ENCODE measurements at regions not wholly inside any gene's neighbourhood (a gene's known extent, or its start where the extent isn't known, plus 50 kb on each side); places are given as distances from the start of the nearest gene placed in this dataset.

GRCh38 chr5:96066386-96066719 lies 104.7 kb upstream of the ELL2 start:
- ChIA-PET CTCF (interaction anchor here (1.4 kb wide), 1 partner anchor 271 kb away, joined by 4 read pairs; no protein-coding TSS in a partner anchor), POLR2A (no interaction called here)
- no peak for TF ChIP-seq CTCF (IDR thresholded peaks at IDR 0.05; ENCODE audit: low read depth, low read length)
- no peak overlapping the region for H3K4me3 ChIP-seq (ENCODE audit: low read depth, low read length)
- H3K9me3 ChIP-seq (ENCODE audit: control insufficient read depth, insufficient read depth, low read length) = no peaks in the 10 kb centered on the region
- no peaks in the 10 kb centered on the region for H3K27me3 ChIP-seq (ENCODE audit: control insufficient read depth, insufficient read depth, low read length)
- no peak for DNase-seq (ENCODE audit: low read depth, low spot score)
- H3K27ac ChIP-seq (ENCODE audit: low read depth, low read length) = no peak overlapping the region

GRCh38 chr5:96065685-96066385 lies 104.2 kb upstream of the ELL2 start:
- Histone ChIP-seq H3K4me3 (ENCODE audit: low read depth, low read length) (no peak overlapping the region), H3K27ac (ENCODE audit: low read depth, low read length) (no peak overlapping the region), H3K27me3 (ENCODE audit: control insufficient read depth, insufficient read depth, low read length) (no peaks in the 10 kb centered on the region), H3K9me3 (ENCODE audit: control insufficient read depth, insufficient read depth, low read length) (no peaks in the 10 kb centered on the region)
- no peak for DNase-seq (ENCODE audit: low read depth, low spot score)
- no peak for TF ChIP-seq CTCF (IDR thresholded peaks at IDR 0.05; ENCODE audit: low read depth, low read length)
- ChIA-PET CTCF (interaction anchor here (1.4 kb wide), 1 partner anchor 271 kb away, joined by 4 read pairs; no protein-coding TSS in a partner anchor), POLR2A (no interaction called here)

GRCh38 chr5:96064877-96065276 lies 103.2 kb upstream of the ELL2 start:
- ChIA-PET CTCF (no interaction called here), POLR2A (no interaction called here)
- Histone ChIP-seq H3K27me3 (ENCODE audit: control insufficient read depth, insufficient read depth, low read length) (no peaks in the 10 kb centered on the region), H3K4me3 (ENCODE audit: low read depth, low read length) (no peak overlapping the region), H3K9me3 (ENCODE audit: control insufficient read depth, insufficient read depth, low read length) (no peaks in the 10 kb centered on the region), H3K27ac (ENCODE audit: low read depth, low read length) (no peak overlapping the region)
- TF ChIP-seq CTCF (IDR thresholded peaks at IDR 0.05; ENCODE audit: low read depth, low read length) = no peak
- no peak for DNase-seq (ENCODE audit: low read depth, low spot score)

GRCh38 chr5:96062836-96063235 lies 101.2 kb upstream of the ELL2 start:
- POLR2A ChIA-PET = no interaction called here
- no peak for TF ChIP-seq CTCF (IDR thresholded peaks at IDR 0.05; ENCODE audit: low read depth, low read length)
- CTCF ChIA-PET = no interaction called here

GRCh38 chr5:96058084-96058483 lies 96.4 kb upstream of the ELL2 start:
- H3K27ac ChIP-seq (ENCODE audit: low read depth, low read length) = no peak overlapping the region
- CTCF ChIA-PET = no interaction called here
- no peaks in the 10 kb centered on the region for H3K9me3 ChIP-seq (ENCODE audit: control insufficient read depth, insufficient read depth, low read length)
- H3K27me3 ChIP-seq (ENCODE audit: control insufficient read depth, insufficient read depth, low read length) = no peaks in the 10 kb centered on the region
- TF ChIP-seq CTCF (IDR thresholded peaks at IDR 0.05; ENCODE audit: low read depth, low read length) = no peak
- H3K4me3 ChIP-seq (ENCODE audit: low read depth, low read length) = no peak overlapping the region
- POLR2A ChIA-PET = no interaction called here
- DNase-seq (ENCODE audit: low read depth, low spot score) = no peak

More at GRCh38 chr5:96062836-96063235, 101.2 kb upstream of the ELL2 start:
- no peak for DNase-seq (ENCODE audit: low read depth, low spot score)
- Histone ChIP-seq H3K27me3 (ENCODE audit: control insufficient read depth, insufficient read depth, low read length) (no peaks in the 10 kb centered on the region), H3K27ac (ENCODE audit: low read depth, low read length) (no peak overlapping the region), H3K9me3 (ENCODE audit: control insufficient read depth, insufficient read depth, low read length) (no peaks in the 10 kb centered on the region), H3K4me3 (ENCODE audit: low read depth, low read length) (no peak overlapping the region)
